HL-60/S4 treated with phorbol 12-myristate 13-acetate at 8.2 ng/mL for 4 days and 3 days (cell line): ENCODE measurements at regions not wholly inside any gene's neighbourhood (a gene's known extent, or its start where the extent isn't known, plus 50 kb on each side); places are given as distances from the start of the nearest gene placed in this dataset.
"Not testable (repeated sequence)": the region's sequence is repeated elsewhere in the genome, so short reads cannot be mapped to it uniquely, and the experiment has no call there.

ENCODE experiments used
- in situ Hi-C: fragments of 300-500 bp; cut with MboI; formaldehyde crosslinking; loops from 2 replicates; pipeline ENCODE4 v1.15.0; 2022; ENCODE audit warnings: low sequenced_read_pairs

DNA sequence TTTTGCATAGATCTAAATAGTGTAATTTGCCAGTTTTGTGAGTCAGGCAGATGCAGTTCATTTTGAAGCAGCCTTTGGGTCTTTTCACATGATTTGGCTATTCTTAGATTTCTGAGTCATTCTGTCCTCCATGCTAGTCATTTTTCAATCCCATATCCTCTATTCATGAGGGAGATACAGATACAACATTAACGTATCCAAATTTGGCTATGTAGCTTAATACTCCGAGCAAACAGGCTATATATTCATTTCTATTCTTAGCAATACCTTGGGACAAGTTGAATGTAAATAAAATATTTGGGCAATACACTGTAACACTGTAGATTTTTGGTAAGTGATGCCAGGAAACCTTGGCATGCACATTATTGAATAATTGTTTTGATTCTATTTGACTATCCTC lies 270.7 kb upstream of the PDE3A start:
- in situ Hi-C loops, result no loop called here

DNA sequence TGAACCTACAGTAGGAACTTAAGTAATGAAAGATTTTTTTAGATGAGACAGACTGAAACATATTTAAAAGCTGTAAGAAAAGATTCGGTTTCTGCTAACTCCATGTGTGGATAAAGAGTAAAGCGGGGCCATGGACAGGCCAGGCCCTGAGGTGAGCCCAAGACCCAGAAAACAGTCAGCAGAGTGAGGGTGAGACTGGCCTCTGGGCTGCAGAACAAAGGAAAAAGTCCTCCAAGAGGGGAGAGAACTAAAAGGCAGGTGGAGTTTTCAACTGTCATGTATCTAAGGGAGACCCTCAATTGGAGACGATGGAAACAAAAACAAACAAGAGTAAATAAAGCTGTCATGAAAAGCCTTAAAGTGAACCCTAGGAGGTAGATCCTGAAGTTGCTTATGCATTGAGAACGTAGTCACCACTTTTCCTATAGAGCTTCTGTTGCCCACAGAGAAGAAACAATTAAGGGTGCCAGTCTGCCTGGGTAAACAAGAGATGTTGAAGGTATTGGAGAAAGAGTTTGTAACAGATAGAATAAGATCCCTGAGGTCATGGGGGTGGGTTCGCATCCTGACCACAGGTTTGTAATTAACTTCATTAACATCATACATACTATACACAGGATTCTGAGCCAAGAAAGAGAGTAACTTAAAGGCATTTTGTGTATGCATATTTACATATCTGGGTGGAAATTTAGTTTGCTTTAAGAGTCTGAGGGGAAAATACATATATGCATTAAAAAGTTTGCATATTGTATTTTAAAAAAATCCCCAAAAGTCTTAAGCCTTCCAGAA lies 268.7 kb upstream of the PDE3A start:
- in situ Hi-C loops, result no loop called here

GRCh38 chr12:20101046-20101445 lies 267.3 kb upstream of the PDE3A start:
- in situ Hi-C loops, result no loop called here

DNA sequence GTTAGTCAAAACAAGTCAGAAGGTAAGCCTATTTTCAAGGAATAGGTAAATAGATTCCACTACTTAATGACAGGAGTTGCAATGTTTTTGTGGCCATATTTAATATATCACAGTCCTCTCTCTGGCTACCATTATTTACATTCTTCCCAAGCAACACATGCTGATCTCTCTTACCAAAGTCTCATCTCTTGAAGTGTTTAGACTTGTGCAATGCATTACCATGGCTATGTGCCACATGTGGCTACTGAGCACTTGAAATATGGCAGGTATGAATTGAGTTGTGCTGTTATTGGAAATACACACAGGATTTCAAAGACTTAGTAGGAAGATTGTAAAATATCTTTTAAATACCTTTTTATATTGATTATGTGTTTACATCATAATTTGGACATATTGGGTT lies 262.4 kb upstream of the PDE3A start:
- in situ Hi-C loops, result no loop called here

DNA sequence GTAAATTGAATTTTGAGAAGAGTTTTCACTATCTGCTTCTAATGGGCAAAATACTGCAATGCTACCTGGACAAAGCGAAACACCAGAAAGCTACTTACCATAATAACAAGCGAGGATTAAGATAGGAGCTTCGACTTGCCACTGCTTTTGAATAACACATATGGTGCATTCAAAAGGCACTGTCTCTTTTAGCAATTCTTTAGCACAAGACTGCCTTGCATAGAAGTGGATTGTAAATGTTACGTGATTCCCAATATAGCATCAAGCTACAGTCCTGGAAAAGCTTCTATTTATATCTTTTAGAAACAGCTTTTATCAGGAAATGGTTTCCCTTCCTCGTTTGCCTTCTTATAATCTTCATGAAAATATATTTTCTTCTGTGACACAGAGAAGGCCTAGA lies 258.7 kb upstream of the PDE3A start:
- in situ Hi-C loops, result no loop called here

- in situ Hi-C loops, result not testable (repeated sequence)
These were observed 253.0 kb upstream of the PDE3A start for GRCh38 chr12:20115371-20115770.

GRCh38 chr12:20119596-20120402 lies 248.5 kb upstream of the PDE3A start:
- in situ Hi-C loops, result no loop called here

GRCh38 chr12:20120403-20120725 lies 248.0 kb upstream of the PDE3A start:
- in situ Hi-C loops, result no loop called here

GRCh38 chr12:20122274-20122673 lies 246.1 kb upstream of the PDE3A start:
- in situ Hi-C loops, result no loop called here

DNA sequence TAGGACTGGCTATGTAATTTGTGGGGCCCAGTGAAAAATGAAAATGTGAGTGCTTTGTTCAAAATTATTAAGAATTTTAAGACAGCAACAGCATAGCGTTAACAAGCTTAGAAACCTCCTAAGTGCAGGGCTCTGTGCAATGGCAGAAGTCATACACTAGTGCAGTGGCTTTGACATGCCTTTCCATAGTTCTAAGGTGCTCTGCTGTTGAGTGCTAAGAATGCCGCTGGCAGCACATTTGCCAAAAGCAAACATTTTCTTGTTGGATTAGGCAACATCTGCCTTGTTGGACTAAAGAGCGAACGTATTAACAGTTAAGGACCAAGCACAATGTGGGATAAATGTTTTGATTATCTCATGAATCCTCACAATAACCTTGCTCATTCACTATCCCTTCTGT lies 244.9 kb upstream of the PDE3A start:
- in situ Hi-C loops, result no loop called here

DNA sequence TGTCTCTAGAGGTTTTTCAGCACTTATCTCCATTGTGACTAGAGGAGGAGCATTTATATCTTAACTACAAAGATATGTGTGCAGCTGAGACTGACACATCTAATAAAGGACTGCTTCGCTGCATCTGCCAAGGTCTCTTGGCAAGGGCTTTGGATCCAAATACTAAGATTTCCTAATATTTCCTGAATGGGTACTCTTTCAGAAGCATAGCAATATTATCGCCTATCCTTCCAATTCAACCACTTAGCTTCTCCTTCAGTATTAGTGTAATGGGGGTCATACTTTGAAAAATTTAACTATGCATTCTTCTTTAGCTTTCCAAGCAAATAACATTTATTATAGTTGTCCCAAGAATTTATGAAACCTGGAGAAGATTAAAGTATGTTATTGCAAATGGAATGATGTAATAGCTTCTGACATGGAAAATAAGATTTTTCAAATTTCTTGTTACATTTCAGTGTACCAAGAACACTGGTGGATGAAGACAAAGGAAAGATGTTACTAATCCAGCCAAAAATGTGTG lies 243.0 kb upstream of the PDE3A start:
- in situ Hi-C loops, result no loop called here

GRCh38 chr12:20126601-20127000 lies 241.7 kb upstream of the PDE3A start:
- in situ Hi-C loops, result no loop called here

- in situ Hi-C loops, result no loop called here
These were observed 240.9 kb upstream of the PDE3A start for GRCh38 chr12:20127413-20127812.

DNA sequence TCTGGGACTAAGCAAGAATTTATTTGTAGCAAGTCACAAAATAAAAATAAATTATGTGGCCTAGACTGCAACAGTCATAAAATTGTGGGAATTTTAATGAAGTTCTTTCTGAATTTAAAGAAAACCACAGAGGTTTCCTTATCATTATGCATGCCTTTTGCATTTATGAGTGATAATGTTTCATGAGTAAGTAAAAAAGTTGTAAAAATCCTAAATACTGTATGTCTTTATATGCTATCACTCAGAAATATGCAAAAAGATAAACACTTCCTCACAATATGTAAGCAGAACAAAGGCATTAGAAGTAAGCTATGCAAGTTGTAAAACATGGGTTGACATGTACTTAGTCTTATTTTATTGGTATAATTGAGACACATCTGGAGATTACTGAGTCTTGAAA lies 239.4 kb upstream of the PDE3A start:
- in situ Hi-C loops, result no loop called here

DNA sequence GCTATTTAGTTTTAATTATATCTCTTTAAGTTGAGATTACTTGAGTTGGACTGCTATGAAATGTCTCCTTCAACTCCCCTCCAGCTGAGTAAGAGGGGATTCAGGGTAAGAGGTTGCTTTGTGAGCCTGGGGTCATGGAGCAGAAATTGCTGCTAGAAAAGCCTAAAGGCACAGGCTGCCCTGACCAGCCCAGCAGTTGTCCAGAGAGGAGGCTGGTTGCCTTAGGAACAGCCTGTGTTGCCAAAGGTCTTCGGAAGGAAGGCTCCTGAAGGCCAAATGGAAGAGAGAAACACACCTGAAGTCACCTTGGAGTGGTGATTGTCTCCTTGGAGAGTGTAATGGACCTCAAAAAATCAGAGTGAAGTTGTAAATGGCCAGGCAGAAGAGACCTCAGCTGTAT lies 235.5 kb upstream of the PDE3A start:
- in situ Hi-C loops, result no loop called here

DNA sequence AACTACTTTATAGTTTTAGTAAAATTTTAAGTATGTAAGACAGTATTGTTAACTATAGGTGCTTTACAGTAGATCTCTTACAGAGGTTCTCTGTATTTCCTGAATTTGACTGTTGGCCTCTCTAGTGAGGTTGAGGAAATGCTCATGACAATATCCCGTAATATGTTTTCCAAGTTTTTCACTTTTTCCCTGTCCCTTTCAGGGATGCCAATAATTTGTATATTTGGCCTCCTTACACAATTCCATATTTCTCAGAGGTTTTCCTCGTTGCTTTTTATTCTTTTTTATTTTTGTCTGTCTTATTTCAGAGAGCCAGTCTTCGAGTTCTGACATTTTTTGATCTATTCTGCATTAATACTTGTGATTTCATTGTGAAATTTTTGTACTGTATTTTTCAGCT lies 233.7 kb upstream of the PDE3A start:
- in situ Hi-C loops, result no loop called here

DNA sequence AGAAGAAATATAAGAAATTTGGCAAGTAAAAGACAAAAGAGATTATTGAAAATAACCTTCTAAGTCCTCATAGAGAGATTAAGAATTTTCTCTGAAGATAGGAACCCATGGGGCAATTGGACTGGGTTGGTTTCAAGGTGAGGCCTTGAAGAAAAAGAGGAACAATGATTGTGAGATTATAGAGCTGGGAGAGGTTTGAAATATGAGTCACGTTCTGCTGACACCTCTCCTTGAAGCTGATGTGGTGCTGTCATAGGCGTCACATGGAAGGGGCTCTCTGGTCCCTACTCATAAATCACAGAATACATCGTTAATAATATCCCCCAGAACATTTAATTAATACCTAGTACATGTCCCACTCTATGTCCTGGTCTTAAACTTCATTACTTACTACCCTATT lies 227.6 kb upstream of the PDE3A start:
- in situ Hi-C loops, result no loop called here

GRCh38 chr12:20142316-20142715 lies 226.0 kb upstream of the PDE3A start:
- in situ Hi-C loops, result no loop called here

GRCh38 chr12:20142956-20143355 lies 225.4 kb upstream of the PDE3A start:
- in situ Hi-C loops, result no loop called here

GRCh38 chr12:20144341-20144740 lies 224.0 kb upstream of the PDE3A start:
- in situ Hi-C loops, result no loop called here

- in situ Hi-C loops, result no loop called here
These were observed 220.1 kb upstream of the PDE3A start for GRCh38 chr12:20148241-20148640.

- in situ Hi-C loops, result no loop called here
These were observed 217.4 kb upstream of the PDE3A start for GRCh38 chr12:20150835-20151422.
